HCT116 (cell line): ENCODE measurements at regions not wholly inside any gene's neighbourhood (a gene's known extent, or its start where the extent isn't known, plus 50 kb on each side); places are given as distances from the start of the nearest gene placed in this dataset.

Experiments
- ATAC-seq: fragments of 200-7000 bp; cut with Tn5 transposase; 2 replicates; pipeline ENCODE4 v1.9.1; 2020; ENCODE audit warnings: mild to moderate bottlenecking, moderate library complexity
- BruUV-seq: library from RNA; stranded (reverse); fragments of 400-500 nt; replicated peaks from 2 replicates; lab custom pipeline; 2021; lab: Mats Ljungman, UMichigan
- CTCF ChIA-PET: fragments of 300-600 bp; sonication (Branson Sonifier 250); formaldehyde crosslinking; loops from one replicate; lab custom pipeline; 2021; ENCODE audit warnings: antibody characterized with exemption; lab: Charles Lee
- POLR2A ChIA-PET: fragments of 300-600, 350-600 bp; sonication (Branson Sonifier 250); formaldehyde crosslinking; loops from one replicate; lab custom pipeline; 2021; ENCODE audit warnings: antibody characterized with exemption; lab: Charles Lee
- RAD21 ChIA-PET, 2 experiments: fragments of 300-600 bp; sonication (Branson Sonifier 250); formaldehyde crosslinking; loops; one replicate each; lab custom pipeline; 2023; ENCODE audit warnings: low total read pairs in 2 of 2; ENCODE audit not compliant: uncharacterized antibody in 2 of 2, unreplicated experiment in 2 of 2, low non-redundant PET in 1 of 2; lab: Charles Lee
- DNase-seq: peaks from one replicate; pipeline ENCODE4 v3.0.0-alpha.2; 2010; ENCODE audit warnings: low read depth, low spot score
- H2AFZ ChIP-seq: fragments of 200-600 bp; shearing (Covaris generic), sonication (generic); 2 replicates; pipeline ENCODE4 v1.6.1; 2017; ENCODE audit warnings: low read depth, mixed run types, mixed read lengths, antibody characterized with exemption, low read length; ENCODE audit not compliant: poor library complexity, severe bottlenecking
- H3K27ac ChIP-seq: 2 replicates; pipeline ENCODE4 v1.5.1; 2012; ENCODE audit warnings: low read depth, low read length
- H3K27me3 ChIP-seq: fragments of 200-600 bp; sonication (generic); 2 replicates; pipeline ENCODE4 v1.6.1; 2016; ENCODE audit warnings: mixed run types, low read length, mixed read lengths; ENCODE audit not compliant: insufficient read depth
- H3K36me3 ChIP-seq, 2 experiments: fragments of 200-500 bp in 1 of 2; fragments of 200-600 bp in 1 of 2; sonication (Bioruptor generic) in 1 of 2; sonication (generic) in 1 of 2; 2 replicates each; pipeline versions ENCODE4 v1.5.1 to v1.6.1; 2014 to 2016; ENCODE audit warnings: low read length in 2 of 2, inconsistent platforms in 1 of 2, mixed read lengths in 1 of 2, mixed run types in 1 of 2; ENCODE audit not compliant: insufficient read depth in 2 of 2, control insufficient read depth in 1 of 2
- H3K4me1 ChIP-seq, 2 experiments: fragments of 200-600 bp in 1 of 2; sonication (generic) in 1 of 2; 2 replicates each; pipeline versions ENCODE4 v1.5.1 to v1.6.1; 2012 to 2017; ENCODE audit warnings: low read length in 2 of 2, inconsistent platforms in 1 of 2, mild to moderate bottlenecking in 1 of 2, mixed read lengths in 1 of 2, mixed run types in 1 of 2, moderate library complexity in 1 of 2; ENCODE audit not compliant: insufficient read depth in 2 of 2, control insufficient read depth in 1 of 2
- H3K4me2 ChIP-seq: fragments of 200-600 bp; sonication (generic); 2 replicates; pipeline ENCODE4 v1.6.1; 2017; ENCODE audit warnings: mixed run types, low read length, mixed read lengths
- H3K4me3 ChIP-seq, 2 experiments: fragments of 200-600 bp in 1 of 2; sonication (generic) in 1 of 2; replicated peaks in 1 of 2; 2 replicates each; pipeline ENCODE4 v1.5.1; 2011 to 2016; ENCODE audit warnings: low read length in 2 of 2, control low read depth in 1 of 2, low read depth in 1 of 2, mild to moderate bottlenecking in 1 of 2, mixed read lengths in 1 of 2, mixed run types in 1 of 2
- H3K79me2 ChIP-seq: fragments of 200-600 bp; sonication (generic); 2 replicates; pipeline ENCODE4 v1.6.1; 2017; ENCODE audit warnings: mild to moderate bottlenecking, mixed run types, low read length, moderate library complexity, mixed read lengths; ENCODE audit not compliant: insufficient read depth
- H3K9ac ChIP-seq: fragments of 200-600 bp; sonication (generic); 2 replicates; pipeline ENCODE4 v1.6.1; 2016; ENCODE audit warnings: low read length, mixed read lengths
- H3K9me2 ChIP-seq: fragments of 200-600 bp; sonication (generic), shearing (Covaris generic); 2 replicates; pipeline ENCODE4 v1.6.1; 2017; ENCODE audit warnings: mixed run types, mild to moderate bottlenecking, moderate library complexity; ENCODE audit not compliant: insufficient read depth
- H3K9me3 ChIP-seq, 2 experiments: fragments of 200-500 bp in 1 of 2; fragments of 200-600 bp in 1 of 2; sonication (Bioruptor generic) in 1 of 2; sonication (generic) in 1 of 2; 2 replicates each; pipeline ENCODE4 v1.6.1; 2014 to 2017; ENCODE audit warnings: low read length in 2 of 2, mixed read lengths in 2 of 2, inconsistent platforms in 1 of 2, low read depth in 1 of 2, mild to moderate bottlenecking in 1 of 2, mixed run types in 1 of 2, moderate library complexity in 1 of 2; ENCODE audit not compliant: control insufficient read depth in 1 of 2, insufficient read depth in 1 of 2
- H4K20me1 ChIP-seq: fragments of 200-600 bp; sonication (generic), shearing (Covaris generic); 2 replicates; pipeline ENCODE4 v1.6.1; 2017; ENCODE audit warnings: mixed run types, mild to moderate bottlenecking, moderate library complexity; ENCODE audit not compliant: insufficient read depth
- ATF3 ChIP-seq: IDR thresholded peaks from 2 replicates; pipeline ENCODE4 v1.6.1; 2012
- CBX3 ChIP-seq: IDR thresholded peaks from 2 replicates; pipeline ENCODE4 v1.6.1; 2012; ENCODE audit warnings: low read depth
- CEBPB ChIP-seq: IDR thresholded peaks from 2 replicates; pipeline ENCODE4 v1.6.1; 2012; ENCODE audit warnings: low read depth
- CTCF ChIP-seq, 3 experiments: fragments of 200-600 bp in 1 of 3; sonication (generic) in 1 of 3; IDR thresholded peaks in 2 of 3; conservative IDR thresholded peaks in 1 of 3; 2 replicates each; pipeline ENCODE4 v1.5.1; 2012 to 2017; ENCODE audit warnings: low read depth in 2 of 3, low read length in 2 of 3, antibody characterized with exemption in 1 of 3, borderline replicate concordance in 1 of 3, control low read depth in 1 of 3, mild to moderate bottlenecking in 1 of 3, mixed read lengths in 1 of 3, mixed run types in 1 of 3, moderate library complexity in 1 of 3; ENCODE audit not compliant: insufficient read depth in 1 of 3
- EGR1 ChIP-seq: IDR thresholded peaks from 2 replicates; pipeline ENCODE4 v1.6.1; 2012; ENCODE audit warnings: low read depth
- EZH2 ChIP-seq: fragments of 200-600 bp; sonication (generic); IDR thresholded peaks from 2 replicates; pipeline ENCODE4 v1.6.1; 2017; ENCODE audit warnings: antibody characterized with exemption, mixed run types
- EZH2phosphoT487 ChIP-seq: fragments of 200-600 bp; IDR thresholded peaks from 2 replicates; pipeline ENCODE4 v1.6.1; 2018; ENCODE audit warnings: antibody characterized with exemption, borderline replicate concordance
- JUND ChIP-seq: IDR thresholded peaks from 2 replicates; pipeline ENCODE4 v1.6.1; 2012
- MAX ChIP-seq: IDR thresholded peaks from 2 replicates; pipeline ENCODE4 v1.6.1; 2012
- POLR2A ChIP-seq: IDR thresholded peaks from 2 replicates; pipeline ENCODE4 v1.7.0; 2011; ENCODE audit warnings: borderline replicate concordance; ENCODE audit not compliant: insufficient read depth, insufficient read length; ENCODE audit errors: extremely low read depth
- POLR2AphosphoS5 ChIP-seq: IDR thresholded peaks from 2 replicates; pipeline ENCODE4 v1.6.1; 2011; ENCODE audit warnings: mild to moderate bottlenecking, low read depth, low read length, moderate library complexity
- RAD21 ChIP-seq: IDR thresholded peaks from 2 replicates; pipeline ENCODE4 v1.6.1; 2012; ENCODE audit warnings: low read depth, mild to moderate bottlenecking
- SIN3A ChIP-seq: IDR thresholded peaks from 2 replicates; pipeline ENCODE4 v1.6.1; 2012; ENCODE audit warnings: low read depth
- SP1 ChIP-seq: IDR thresholded peaks from 2 replicates; pipeline ENCODE4 v1.6.1; 2012; ENCODE audit warnings: low read depth
- TCF7L2 ChIP-seq: IDR thresholded peaks from 2 replicates; pipeline ENCODE4 v1.7.0; 2011; ENCODE audit warnings: borderline replicate concordance, inconsistent platforms; ENCODE audit not compliant: insufficient read depth, insufficient read length; ENCODE audit errors: extremely low read depth
- YY1 ChIP-seq: IDR thresholded peaks from 2 replicates; pipeline ENCODE4 v1.6.1; 2011; ENCODE audit warnings: low read length, low read depth, moderate library complexity, mild to moderate bottlenecking; ENCODE audit not compliant: insufficient replicate concordance; ENCODE audit errors: extremely low read depth
- ZFX ChIP-seq: fragments of 450-650 bp; IDR thresholded peaks from 2 replicates; pipeline ENCODE4 v1.6.1; 2017
- ZNF274 ChIP-seq: fragments of 200-500 bp; sonication (Bioruptor generic); IDR thresholded peaks from 2 replicates; pipeline ENCODE4 v1.6.1; 2014; ENCODE audit warnings: mild to moderate bottlenecking, low read depth, low read length, inconsistent platforms
- intact Hi-C: fragments of 100-400 bp; cut with micrococcal nuclease; formaldehyde crosslinking; loops from 2 replicates; pipeline ENCODE4 v1.10.0; 2022

- Histone ChIP-seq H3K4me3 (no peak overlapping the region), H3K9ac (no peak overlapping the region), H3K4me1 (no peaks in the 10 kb centered on the region), H2AFZ (no peak overlapping the region), H3K9me2 (no peaks in the 10 kb centered on the region), H4K20me1 (no peaks in the 10 kb centered on the region), H3K27ac (no peak overlapping the region), H3K36me3 (no peaks in the 10 kb centered on the region), H3K4me2 (no peak overlapping the region), H3K9me3 (no peaks in the 10 kb centered on the region), H3K79me2 (no peaks in the 10 kb centered on the region), H3K27me3 (no peaks in the 10 kb centered on the region)
- no TSS peak for BruUV-seq
- TF ChIP-seq JUND (no peak), CTCF (IDR thresholded peaks at IDR 0.05 in 2 of 3, conservative IDR thresholded peaks at IDR 0.05 in 1 of 3; ENCODE audit: borderline replicate concordance in 1 of 3, insufficient read depth in 1 of 3, low read depth in 2 of 3, low read length in 2 of 3) (no peak), TCF7L2 (no peak), ZNF274 (no peak)
- ATAC-seq (no peak), DNase-seq (no peak)
- intact Hi-C loops: no loop called here
- ChIA-PET RAD21 (no interaction called here), CTCF (no interaction called here), POLR2A (no interaction called here)
These were observed 256.9 kb downstream of the SUCLG1 start for GRCh38 chr2:84202166-84202565.

DNA sequence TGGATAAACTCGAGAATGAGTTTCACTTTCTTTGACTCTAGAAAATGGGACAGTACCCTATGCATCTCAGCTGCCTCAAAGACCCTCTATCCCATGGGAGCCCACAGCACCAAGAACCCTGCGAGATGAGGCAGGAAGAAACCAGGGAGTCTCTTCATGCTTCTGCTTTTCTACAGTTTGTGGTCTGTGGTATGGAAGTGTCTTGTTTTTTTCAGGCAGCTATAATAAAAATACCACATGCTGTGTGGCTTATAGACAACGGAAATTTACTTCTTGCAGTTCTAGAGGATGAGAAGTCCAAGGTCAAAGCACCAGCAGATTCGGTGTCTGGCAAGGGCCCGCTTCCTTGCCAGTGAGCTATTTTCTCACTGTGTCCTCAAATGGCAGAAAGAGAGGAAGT is 257.9 kb downstream of the SUCLG1 start:
- ATAC-seq (no peak), DNase-seq (no peak)
- Histone ChIP-seq H3K9me2 (no peaks in the 10 kb centered on the region), H3K36me3 (no peaks in the 10 kb centered on the region), H2AFZ (no peak overlapping the region), H3K9ac (no peak overlapping the region), H3K4me3 (no peak overlapping the region), H3K27ac (no peak overlapping the region), H3K27me3 (no peaks in the 10 kb centered on the region), H4K20me1 (no peaks in the 10 kb centered on the region), H3K4me1 (no peaks in the 10 kb centered on the region), H3K4me2 (no peak overlapping the region), H3K79me2 (no peaks in the 10 kb centered on the region), H3K9me3 (no peaks in the 10 kb centered on the region)
- no TSS peak for BruUV-seq
- POLR2A ChIA-PET: no interaction called here
- intact Hi-C loops: no loop called here
- RAD21 ChIA-PET: no interaction called here
- CTCF ChIA-PET: no interaction called here
- TF ChIP-seq POLR2A (no peak), ATF3 (no peak), SP1 (no peak), JUND (no peak), SIN3A (no peak), CEBPB (no peak), RAD21 (no peak), CBX3 (no peak), EGR1 (no peak), EZH2phosphoT487 (no peak), CTCF (IDR thresholded peaks at IDR 0.05 in 2 of 3, conservative IDR thresholded peaks at IDR 0.05 in 1 of 3; ENCODE audit: borderline replicate concordance in 1 of 3, insufficient read depth in 1 of 3, low read depth in 2 of 3, low read length in 2 of 3) (no peak), EZH2 (no peak), MAX (no peak), ZFX (no peak), TCF7L2 (no peak), POLR2AphosphoS5 (no peak), YY1 (no peak)
